ENCODE measurements at regions not wholly inside any gene's neighbourhood (a gene's known extent, or its start where the extent isn't known, plus 50 kb on each side); places are given as distances from the start of the nearest gene placed in this dataset.

GRCh38 chr3:14298442-14298841 lies 104.0 kb upstream of the SLC6A6 start:
- H3K27ac Mint-ChIP-seq, result no peak overlapping the region
- peaks cover 15% of the 10 kb centered on the region for H3K9me3 Mint-ChIP-seq
- H3K4me1 Mint-ChIP-seq, result peaks cover 1% of the 10 kb centered on the region

GRCh38 chr3:14298991-14299555 lies 103.3 kb upstream of the SLC6A6 start:
- H3K27me3 Mint-ChIP-seq (ENCODE audit: insufficient read depth), result peaks cover 21% of the 10 kb centered on the region
- H3K27ac Mint-ChIP-seq, result no peak overlapping the region
- H3K4me1 ChIP-seq (ENCODE audit: control insufficient read depth, insufficient read depth, low read length), result no peaks in the 10 kb centered on the region
- peaks cover 10% of the 10 kb centered on the region for H3K27me3 ChIP-seq (ENCODE audit: control insufficient read depth, insufficient read depth, low read length, poor library complexity, severe bottlenecking)
- DNase-seq, result no peak
- H3K4me3 Mint-ChIP-seq, result no peak overlapping the region
- WGBS, 2 experiments (ENCODE audit: insufficient coverage in 1 of 2, insufficient read length in 1 of 2), result 91 to 100% methylated on average over 4 to 8 of the region's 8 CpGs
- no peaks in the 10 kb centered on the region for H3K9me3 ChIP-seq (ENCODE audit: control insufficient read depth, low read length)
- H3K27ac ChIP-seq (ENCODE audit: low read depth, low read length), result no peak overlapping the region
- H3K36me3 Mint-ChIP-seq (ENCODE audit: low read depth), result no peaks in the 10 kb centered on the region
- peaks cover 10% of the 10 kb centered on the region for H3K9me3 Mint-ChIP-seq
- H3K4me1 Mint-ChIP-seq, result peaks cover 3% of the 10 kb centered on the region
- no peak overlapping the region for H3K9ac ChIP-seq (ENCODE audit: extremely low read depth, low read length, poor library complexity, severe bottlenecking)
- TF ChIP-seq CTCF (conservative IDR thresholded peaks at IDR 0.05), result no peak
- no peak overlapping the region for H3K4me3 ChIP-seq (ENCODE audit: low read length)
- H3K36me3 ChIP-seq (ENCODE audit: control insufficient read depth, insufficient read depth, low read length), result no peaks in the 10 kb centered on the region

More at GRCh38 chr3:14298442-14298841, 104.0 kb upstream of the SLC6A6 start:
- no peak overlapping the region for H3K9ac ChIP-seq (ENCODE audit: extremely low read depth, low read length, poor library complexity, severe bottlenecking)
- H3K36me3 Mint-ChIP-seq (ENCODE audit: low read depth), result no peaks in the 10 kb centered on the region
- TF ChIP-seq CTCF (conservative IDR thresholded peaks at IDR 0.05), result no peak
- H3K27ac ChIP-seq (ENCODE audit: low read depth, low read length), result no peak overlapping the region
- no peaks in the 10 kb centered on the region for H3K4me1 ChIP-seq (ENCODE audit: control insufficient read depth, insufficient read depth, low read length)
- 87 to 92% methylated on average over 3 to 5 of the region's 5 CpGs for WGBS, 2 experiments (ENCODE audit: insufficient coverage in 1 of 2, insufficient read length in 1 of 2)
- peaks cover 4% of the 10 kb centered on the region for H3K27me3 ChIP-seq (ENCODE audit: control insufficient read depth, insufficient read depth, low read length, poor library complexity, severe bottlenecking)
- H3K27me3 Mint-ChIP-seq (ENCODE audit: insufficient read depth), result peaks cover 15% of the 10 kb centered on the region
- no peak for DNase-seq
- H3K4me3 Mint-ChIP-seq, result no peak overlapping the region
- no peak overlapping the region for H3K4me3 ChIP-seq (ENCODE audit: low read length)
- H3K36me3 ChIP-seq (ENCODE audit: control insufficient read depth, insufficient read depth, low read length), result no peaks in the 10 kb centered on the region
- no peaks in the 10 kb centered on the region for H3K9me3 ChIP-seq (ENCODE audit: control insufficient read depth, low read length)

GRCh38 chr3:14299767-14300166 lies 102.6 kb upstream of the SLC6A6 start:
- no peak overlapping the region for H3K4me3 ChIP-seq (ENCODE audit: low read length)
- no peak for DNase-seq
- H3K9ac ChIP-seq (ENCODE audit: extremely low read depth, low read length, poor library complexity, severe bottlenecking), result no peak overlapping the region
- peaks cover 15% of the 10 kb centered on the region for H3K27me3 ChIP-seq (ENCODE audit: control insufficient read depth, insufficient read depth, low read length, poor library complexity, severe bottlenecking)
- H3K36me3 ChIP-seq (ENCODE audit: control insufficient read depth, insufficient read depth, low read length), result no peaks in the 10 kb centered on the region
- Mint-ChIP-seq H3K4me3 (no peak overlapping the region), H3K36me3 (ENCODE audit: low read depth) (no peaks in the 10 kb centered on the region), H3K4me1 (peaks cover 6% of the 10 kb centered on the region), H3K27ac (no peak overlapping the region), H3K9me3 (peaks cover 3% of the 10 kb centered on the region), H3K27me3 (ENCODE audit: insufficient read depth) (peaks cover 24% of the 10 kb centered on the region)
- TF ChIP-seq CTCF (conservative IDR thresholded peaks at IDR 0.05), result no peak
- H3K27ac ChIP-seq (ENCODE audit: low read depth, low read length), result no peak overlapping the region
- no peaks in the 10 kb centered on the region for H3K4me1 ChIP-seq (ENCODE audit: control insufficient read depth, insufficient read depth, low read length)
- H3K9me3 ChIP-seq (ENCODE audit: control insufficient read depth, low read length), result no peaks in the 10 kb centered on the region
- 87 to 97% methylated on average over 3 to 5 of the region's 5 CpGs for WGBS, 2 experiments (ENCODE audit: insufficient coverage in 1 of 2, insufficient read length in 1 of 2)
